22Rv1 (cell line): ENCODE measurements at regions not wholly inside any gene's neighbourhood (a gene's known extent, or its start where the extent isn't known, plus 50 kb on each side); places are given as distances from the start of the nearest gene placed in this dataset.

Experiments used
- ZFX ChIP-seq: fragments of 450-650 bp; IDR thresholded peaks from 2 replicates; pipeline ENCODE4 v1.6.1; 2017; ENCODE audit warnings: antibody characterized with exemption, borderline replicate concordance
- TF ChIP-seq, protein P1 (sequence below): fragments of 450-650 bp; IDR thresholded peaks from 2 replicates; pipeline ENCODE4 v1.5.1; 2017; ENCODE audit warnings: mild to moderate bottlenecking

DNA sequence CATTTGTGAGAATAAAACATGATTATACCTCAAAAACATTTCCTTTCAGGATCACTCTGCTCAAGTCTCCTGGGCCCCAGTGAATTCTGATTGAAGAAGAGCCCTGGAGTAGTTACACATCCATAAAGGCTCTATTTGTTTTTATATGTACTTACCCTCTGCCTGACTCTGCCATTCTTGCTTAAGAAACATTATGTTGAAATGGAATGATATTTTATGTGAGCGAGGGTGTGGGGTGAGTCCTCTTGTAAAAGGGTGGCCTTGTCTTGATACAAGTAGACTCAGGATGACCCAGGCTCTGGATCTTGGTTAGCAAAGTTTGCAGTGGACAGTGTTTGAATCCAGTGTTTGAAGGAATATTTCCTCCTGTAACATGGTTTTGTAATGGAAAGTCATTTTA is 215.4 kb upstream of the PREP start:
- TF ChIP-seq, protein P1, sequence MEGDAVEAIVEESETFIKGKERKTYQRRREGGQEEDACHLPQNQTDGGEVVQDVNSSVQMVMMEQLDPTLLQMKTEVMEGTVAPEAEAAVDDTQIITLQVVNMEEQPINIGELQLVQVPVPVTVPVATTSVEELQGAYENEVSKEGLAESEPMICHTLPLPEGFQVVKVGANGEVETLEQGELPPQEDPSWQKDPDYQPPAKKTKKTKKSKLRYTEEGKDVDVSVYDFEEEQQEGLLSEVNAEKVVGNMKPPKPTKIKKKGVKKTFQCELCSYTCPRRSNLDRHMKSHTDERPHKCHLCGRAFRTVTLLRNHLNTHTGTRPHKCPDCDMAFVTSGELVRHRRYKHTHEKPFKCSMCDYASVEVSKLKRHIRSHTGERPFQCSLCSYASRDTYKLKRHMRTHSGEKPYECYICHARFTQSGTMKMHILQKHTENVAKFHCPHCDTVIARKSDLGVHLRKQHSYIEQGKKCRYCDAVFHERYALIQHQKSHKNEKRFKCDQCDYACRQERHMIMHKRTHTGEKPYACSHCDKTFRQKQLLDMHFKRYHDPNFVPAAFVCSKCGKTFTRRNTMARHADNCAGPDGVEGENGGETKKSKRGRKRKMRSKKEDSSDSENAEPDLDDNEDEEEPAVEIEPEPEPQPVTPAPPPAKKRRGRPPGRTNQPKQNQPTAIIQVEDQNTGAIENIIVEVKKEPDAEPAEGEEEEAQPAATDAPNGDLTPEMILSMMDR, result no peak
- no peak for TF ChIP-seq ZFX
